ENCODE measurements at regions not wholly inside any gene's neighbourhood (a gene's known extent, or its start where the extent isn't known, plus 50 kb on each side); places are given as distances from the start of the nearest gene placed in this dataset.

DNA sequence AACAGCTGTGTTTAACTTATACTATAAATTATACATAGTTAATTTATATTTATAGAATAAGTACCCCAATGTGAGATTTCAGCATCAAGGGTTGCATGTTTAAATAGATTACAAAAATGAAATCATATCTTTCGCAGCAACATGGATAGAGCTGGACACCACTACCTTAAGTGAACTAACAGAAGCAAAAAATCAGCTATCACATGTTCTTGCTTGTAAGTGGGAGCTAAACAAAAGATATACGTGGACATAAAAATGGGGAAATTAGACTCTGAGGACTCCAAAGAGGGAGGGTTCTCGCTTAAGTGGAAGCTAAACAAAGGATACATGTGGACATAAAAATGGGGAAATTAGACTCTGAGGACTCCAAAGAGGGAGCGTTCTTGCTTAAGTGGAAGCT is 626.5 kb upstream of the DPPA4 start:
- TF ChIP-seq CTCF (conservative IDR thresholded peaks at IDR 0.05; ENCODE audit: low read length) = no peak
- DNase-seq (ENCODE audit: low read depth) = no peak
- no peak overlapping the region for H3K4me3 ChIP-seq (ENCODE audit: low read length)

DNA sequence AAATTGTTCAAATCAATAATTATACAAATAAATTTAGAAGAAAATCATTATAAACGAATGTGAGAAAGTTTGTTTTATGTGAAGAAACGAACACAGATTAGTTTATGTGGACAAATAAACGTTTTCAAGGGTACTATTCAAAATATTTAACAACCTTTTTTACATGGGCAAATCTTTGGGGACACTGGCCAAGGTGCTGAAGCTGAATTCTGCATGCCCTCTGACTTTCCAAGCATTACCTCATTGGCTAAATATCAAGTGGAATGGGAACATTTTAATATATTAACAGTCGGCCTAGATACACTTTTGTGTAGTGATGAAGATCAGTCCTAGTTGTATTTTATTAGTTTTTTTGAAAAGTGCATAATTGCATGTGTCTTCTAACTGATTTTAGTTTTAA is 636.4 kb upstream of the DPPA4 start:
- DNase-seq (ENCODE audit: low read depth) = no peak
- H3K4me3 ChIP-seq (ENCODE audit: low read length) = no peak overlapping the region
- TF ChIP-seq CTCF (conservative IDR thresholded peaks at IDR 0.05; ENCODE audit: low read length) = no peak

- no peak overlapping the region for H3K4me3 ChIP-seq (ENCODE audit: low read length)
- no peak for TF ChIP-seq CTCF (conservative IDR thresholded peaks at IDR 0.05; ENCODE audit: low read length)
- no peak for DNase-seq (ENCODE audit: low read depth)
Measured at GRCh38 chr3:109977897-109978296, 640.6 kb upstream of the DPPA4 start.

DNA sequence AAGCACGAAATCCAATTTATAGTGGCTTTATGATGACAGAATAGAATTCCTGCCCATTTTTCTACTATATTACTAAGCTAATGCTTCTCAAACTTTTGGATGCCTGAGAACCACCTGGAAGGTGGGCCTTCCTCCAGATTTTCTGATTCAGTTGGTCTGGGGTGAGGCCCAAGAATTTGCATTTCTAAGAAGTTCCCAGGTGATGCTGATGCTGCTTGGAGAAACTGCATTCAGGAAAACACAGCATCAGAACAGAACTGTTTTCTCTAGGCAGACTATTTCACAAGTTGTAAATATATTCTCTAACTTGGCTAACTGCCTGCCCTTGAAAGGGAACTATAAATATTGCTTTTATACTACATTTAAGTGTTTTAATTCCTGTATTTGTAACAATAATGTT is 644.9 kb upstream of the DPPA4 start:
- no peak overlapping the region for H3K4me3 ChIP-seq (ENCODE audit: low read length)
- no peak for TF ChIP-seq CTCF (conservative IDR thresholded peaks at IDR 0.05; ENCODE audit: low read length)
- DNase-seq (ENCODE audit: low read depth) = no peak

DNA sequence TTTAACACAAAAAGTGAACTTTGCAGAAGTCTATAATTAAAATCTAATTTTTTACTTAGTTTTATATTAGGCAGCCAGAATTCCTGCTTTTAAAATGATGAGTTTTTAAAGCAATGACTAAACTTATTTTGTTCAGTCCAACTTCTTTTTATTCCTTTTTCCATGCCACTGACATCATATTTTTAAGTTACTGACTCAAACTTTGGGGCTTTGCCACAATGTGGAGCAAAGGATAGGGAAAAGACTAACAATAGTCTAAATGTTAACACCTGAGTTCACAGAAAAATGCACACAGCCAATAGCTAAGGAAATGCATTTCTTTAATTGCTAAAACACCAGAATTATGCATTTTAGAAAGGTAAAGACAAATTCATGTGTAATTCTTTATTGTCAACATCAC is 647.6 kb upstream of the DPPA4 start:
- no peak overlapping the region for H3K4me3 ChIP-seq (ENCODE audit: low read length)
- DNase-seq (ENCODE audit: low read depth) = no peak
- no peak for TF ChIP-seq CTCF (conservative IDR thresholded peaks at IDR 0.05; ENCODE audit: low read length)

GRCh38 chr3:109985943-109986555 is 648.7 kb upstream of the DPPA4 start:
- no peak for DNase-seq (ENCODE audit: low read depth)
- H3K4me3 ChIP-seq (ENCODE audit: low read length) = no peak overlapping the region
- TF ChIP-seq CTCF (conservative IDR thresholded peaks at IDR 0.05; ENCODE audit: low read length) = no peak

- no peak for DNase-seq (ENCODE audit: low read depth)
- H3K4me3 ChIP-seq (ENCODE audit: low read length) = no peak overlapping the region
- TF ChIP-seq CTCF (conservative IDR thresholded peaks at IDR 0.05; ENCODE audit: low read length) = no peak
Measured at GRCh38 chr3:109994853-109995252, 657.5 kb upstream of the DPPA4 start.
